A549 (cell line): ENCODE measurements at regions not wholly inside any gene's neighbourhood (a gene's known extent, or its start where the extent isn't known, plus 50 kb on each side); places are given as distances from the start of the nearest gene placed in this dataset.

Source experiments
- ATAC-seq, 2 experiments: fragments of 200-7000 bp in 1 of 2; fragments of >200 bp in 1 of 2; cut with Nextera tagmentation in 1 of 2; cut with Tn5 transposase in 1 of 2; 3 replicates each; pipeline versions ENCODE4 v1.8.0 to v1.9.1; 2018 to 2020; ENCODE audit warnings: mild to moderate bottlenecking in 1 of 2, moderate library complexity in 1 of 2
- CTCF ChIA-PET: fragments of 300-600 bp; sonication (Branson Sonifier 250); formaldehyde crosslinking; extraction: SDS; loops from one replicate; lab custom pipeline; 2021; ENCODE audit warnings: antibody characterized with exemption, inconsistent platforms; lab: Yijun Ruan, JAX
- POLR2A ChIA-PET: fragments of 350-600 bp; formaldehyde crosslinking; extraction: SDS; loops from one replicate; lab custom pipeline; 2021; ENCODE audit warnings: antibody characterized with exemption, inconsistent platforms; lab: Yijun Ruan, JAX
- DNase-seq, 2 experiments: peaks; one replicate each; pipeline versions ENCODE4 v3.0.0 to v3.0.0-alpha.2; 2011 to 2016; ENCODE audit warnings: low read depth in 1 of 2, low spot score in 1 of 2
- FAIRE-seq: peaks from 2 replicates; lab custom pipeline; 2011; peaks lifted over from hg19 to GRCh38; lab: Jason Lieb, UNC
- H3K27ac ChIP-seq, 2 experiments: fragments of >200 bp; sonication (Bioruptor Twin); formaldehyde crosslinking; 3 replicates each; pipeline ENCODE4 v1.5.1; 2016 to 2017
- H3K4me1 ChIP-seq: fragments of >200 bp; sonication (Bioruptor Twin); formaldehyde crosslinking; 3 replicates; pipeline ENCODE4 v1.6.1; 2016
- H3K4me2 ChIP-seq: fragments of >200 bp; sonication (Bioruptor Twin); formaldehyde crosslinking; 3 replicates; pipeline ENCODE4 v1.6.1; 2016
- H3K4me3 ChIP-seq: fragments of >200 bp; sonication (Bioruptor Twin); formaldehyde crosslinking; 3 replicates; pipeline ENCODE4 v1.5.1; 2016
- H3K9me3 ChIP-seq: fragments of >200 bp; sonication (Bioruptor Twin); formaldehyde crosslinking; 3 replicates; pipeline ENCODE4 v1.6.1; 2016
- ATOH8 ChIP-seq: fragments of 250-450 bp; sonication (Bioruptor Pico); IDR thresholded peaks from 2 replicates; pipeline ENCODE4 v1.5.0; 2020; ENCODE audit warnings: low read depth, mild to moderate bottlenecking, moderate library complexity
- BCL3 ChIP-seq: fragments of >200 bp; sonication (Bioruptor Twin); formaldehyde crosslinking; IDR thresholded peaks from 3 replicates; pipeline ENCODE4 v1.6.1; 2016
- BHLHE40 ChIP-seq: IDR thresholded peaks from 2 replicates; pipeline ENCODE4 v1.6.1; 2012; ENCODE audit warnings: low read depth, low read length, inconsistent platforms
- CHD2 ChIP-seq: fragments of 150-350 bp; IDR thresholded peaks from 2 replicates; pipeline ENCODE4 v1.6.1; 2014; ENCODE audit warnings: low read length; ENCODE audit not compliant: partially characterized antibody
- E2F6 ChIP-seq: IDR thresholded peaks from 2 replicates; pipeline ENCODE4 v1.6.1; 2012; ENCODE audit warnings: low read depth, borderline replicate concordance
- EHMT2 ChIP-seq: fragments of 200-600 bp; sonication (generic); IDR thresholded peaks from 2 replicates; pipeline ENCODE4 v1.6.1; 2016; ENCODE audit warnings: antibody characterized with exemption, low read depth, mild to moderate bottlenecking, moderate library complexity
- FOSB ChIP-seq: fragments of 250-450 bp; sonication (Bioruptor Pico); IDR thresholded peaks from 2 replicates; pipeline ENCODE4 v1.5.0; 2020; ENCODE audit warnings: mild to moderate bottlenecking, moderate library complexity
- FOSL2 ChIP-seq, 2 experiments: fragments of 450-650 bp in 1 of 2; fragments of >200 bp in 1 of 2; sonication (Bioruptor Twin) in 1 of 2; formaldehyde crosslinking; IDR thresholded peaks; 2 replicates each; pipeline versions ENCODE4 v1.5.0 to v1.6.1; 2016 to 2020; ENCODE audit warnings: mild to moderate bottlenecking in 1 of 2, moderate library complexity in 1 of 2
- FOXS1 ChIP-seq: fragments of 250-450 bp; sonication (Bioruptor Pico); IDR thresholded peaks from 2 replicates; pipeline ENCODE4 v1.5.0; 2020; ENCODE audit warnings: mild to moderate bottlenecking, moderate library complexity
- HDAC2 ChIP-seq: fragments of 200-600 bp; sonication (generic); IDR thresholded peaks from 2 replicates; pipeline ENCODE4 v1.6.1; 2016
- HEYL ChIP-seq: fragments of 250-450 bp; sonication (Bioruptor Pico); IDR thresholded peaks from 2 replicates; pipeline ENCODE4 v1.8.0; 2021; ENCODE audit warnings: mild to moderate bottlenecking, moderate library complexity
- HOXA7 ChIP-seq: fragments of 250-450 bp; sonication (Bioruptor Pico); IDR thresholded peaks from 2 replicates; pipeline ENCODE4 v1.5.0; 2020; ENCODE audit warnings: mild to moderate bottlenecking, moderate library complexity
- HOXB13 ChIP-seq: fragments of 250-450 bp; sonication (Bioruptor Pico); IDR thresholded peaks from 2 replicates; pipeline ENCODE4 v1.5.0; 2020; ENCODE audit warnings: low read depth, mild to moderate bottlenecking, moderate library complexity
- HOXB5 ChIP-seq: fragments of 250-450 bp; sonication (Bioruptor Pico); IDR thresholded peaks from 2 replicates; pipeline ENCODE4 v1.5.0; 2020; ENCODE audit warnings: mild to moderate bottlenecking, moderate library complexity
- JUNB ChIP-seq: fragments of >200 bp; sonication (Bioruptor Twin); formaldehyde crosslinking; IDR thresholded peaks from 2 replicates; pipeline ENCODE4 v1.6.1; 2016
- KDM1A ChIP-seq: fragments of 200-600 bp; sonication (generic); IDR thresholded peaks from 2 replicates; pipeline ENCODE4 v1.6.1; 2016; ENCODE audit warnings: low read depth, mild to moderate bottlenecking
- MAX ChIP-seq: IDR thresholded peaks from 2 replicates; pipeline ENCODE4 v1.6.1; 2012
- MAZ ChIP-seq: fragments of 150-350 bp; IDR thresholded peaks from 2 replicates; pipeline ENCODE4 v1.6.1; 2014; ENCODE audit warnings: antibody characterized with exemption, low read depth, low read length, borderline replicate concordance
- NPAS2 ChIP-seq: fragments of 250-450 bp; sonication (Bioruptor Pico); IDR thresholded peaks from 2 replicates; pipeline ENCODE4 v1.8.0; 2022; ENCODE audit warnings: mild to moderate bottlenecking, moderate library complexity, borderline replicate concordance
- NR3C1 ChIP-seq: fragments of >200 bp; sonication (Bioruptor Twin); formaldehyde crosslinking; IDR thresholded peaks from 3 replicates; pipeline ENCODE4 v1.6.1; 2017
- PHF8 ChIP-seq: fragments of 200-600 bp; sonication (generic); IDR thresholded peaks from 2 replicates; pipeline ENCODE4 v1.6.1; 2016; ENCODE audit warnings: low read depth, mild to moderate bottlenecking, antibody characterized with exemption, moderate library complexity, borderline replicate concordance
- POLR2A ChIP-seq: IDR thresholded peaks from 2 replicates; pipeline ENCODE4 v1.6.1; 2012; ENCODE audit warnings: mild to moderate bottlenecking, low read length
- POLR2AphosphoS2 ChIP-seq: conservative IDR thresholded peaks from 2 replicates; pipeline ENCODE4 v1.6.1; 2012; ENCODE audit warnings: low read length, improper control_type of control experiment, inconsistent platforms
- RAD21 ChIP-seq, 2 experiments: fragments of >200 bp in 1 of 2; sonication (Bioruptor Twin) in 1 of 2; formaldehyde crosslinking in 1 of 2; IDR thresholded peaks in 1 of 2; conservative IDR thresholded peaks in 1 of 2; 2 replicates in 1 of 2; 3 replicates in 1 of 2; pipeline ENCODE4 v1.6.1; 2012 to 2018; ENCODE audit warnings: inconsistent platforms in 1 of 2
- RARB ChIP-seq: fragments of 250-450 bp; sonication (Bioruptor Pico); IDR thresholded peaks from 2 replicates; pipeline ENCODE4 v1.8.0; 2021; ENCODE audit warnings: mild to moderate bottlenecking, moderate library complexity
- REST ChIP-seq: fragments of 200-600 bp; sonication (generic); IDR thresholded peaks from 2 replicates; pipeline ENCODE4 v1.6.1; 2016; ENCODE audit warnings: antibody characterized with exemption, mild to moderate bottlenecking, moderate library complexity
- RNF2 ChIP-seq: fragments of 200-600 bp; sonication (generic); IDR thresholded peaks from 2 replicates; pipeline ENCODE4 v1.6.1; 2016; ENCODE audit warnings: low read depth, mild to moderate bottlenecking, antibody characterized with exemption, moderate library complexity, borderline replicate concordance
- SREBF2 ChIP-seq: fragments of 450-650 bp; IDR thresholded peaks from 2 replicates; pipeline ENCODE4 v1.6.1; 2014; ENCODE audit warnings: mild to moderate bottlenecking, moderate library complexity
- TP53 ChIP-seq: fragments of 250-450 bp; sonication (Bioruptor Pico); IDR thresholded peaks from 2 replicates; pipeline ENCODE4 v1.5.0; 2021; ENCODE audit warnings: mild to moderate bottlenecking, moderate library complexity
- ZFP36 ChIP-seq: fragments of 450-650 bp; IDR thresholded peaks from 2 replicates; pipeline ENCODE4 v1.6.1; 2014; ENCODE audit warnings: borderline replicate concordance; ENCODE audit not compliant: partially characterized antibody
- ZSCAN20 ChIP-seq: fragments of 250-450 bp; sonication (Bioruptor Pico); IDR thresholded peaks from 2 replicates; pipeline ENCODE4 v1.8.0; 2022; ENCODE audit warnings: mild to moderate bottlenecking, moderate library complexity
- WGBS: methylation state at CpG from one replicate; pipeline ENCODE4 v1.1.6; 2017; ENCODE audit errors: missing lambda C conversion rate; 5-methylcytosine and 5-hydroxymethylcytosine counted together

GRCh38 chr2:217101972-217102371 is 242.1 kb upstream of the TNP1 start:
- Histone ChIP-seq H3K4me1 (peaks cover 32% of the 10 kb centered on the region), H3K27ac (no peak overlapping the region), H3K4me2 (no peak overlapping the region), H3K4me3 (no peak overlapping the region), H3K9me3 (no peaks in the 10 kb centered on the region)
- TF ChIP-seq TP53 (CRISPR knock-in tag) (no peak), NR3C1 (no peak), RARB (CRISPR knock-in tag) (no peak), BHLHE40 (no peak), HOXB5 (CRISPR knock-in tag) (no peak), PHF8 (no peak), POLR2AphosphoS2 (no peak), E2F6 (no peak), HDAC2 (no peak), REST (no peak), BCL3 (no peak), SREBF2 (no peak), POLR2A (no peak), CHD2 (no peak), RAD21 (conservative IDR thresholded peaks at IDR 0.05 in 1 of 2, IDR thresholded peaks at IDR 0.05 in 1 of 2) (no peak), MAZ (no peak), NPAS2 (CRISPR knock-in tag) (no peak), EHMT2 (no peak), RNF2 (no peak)
- CTCF ChIA-PET = no interaction called here
- WGBS = 94% methylated on average over 6 of the region's 6 CpGs
- DNase-seq (no peak), ATAC-seq (no peak), FAIRE-seq (no peak)
- POLR2A ChIA-PET = no interaction called here

- TF ChIP-seq HOXB13 (CRISPR knock-in tag) = no peak
- TF ChIP-seq POLR2A = no peak
- TF ChIP-seq FOXS1 (CRISPR knock-in tag) = no peak
- no peak for TF ChIP-seq HEYL (CRISPR knock-in tag)
- TF ChIP-seq FOSB (CRISPR knock-in tag) = no peak
- TF ChIP-seq BCL3 = no peak
- TF ChIP-seq ZSCAN20 (CRISPR knock-in tag) = no peak
- no peak for TF ChIP-seq FOSL2 (IDR thresholded peaks at IDR 0.05)
- no peak for TF ChIP-seq FOSL2 (CRISPR knock-in tag; IDR thresholded peaks at IDR 0.05)
- no peak for TF ChIP-seq HOXA7 (CRISPR knock-in tag)
- no peak for TF ChIP-seq PHF8
- no peak for TF ChIP-seq ATOH8 (CRISPR knock-in tag)
- no peak for TF ChIP-seq MAX
- TF ChIP-seq MAZ = no peak
- no peak for TF ChIP-seq KDM1A
- no peak for TF ChIP-seq ZFP36
- TF ChIP-seq JUNB = no peak
- TF ChIP-seq POLR2AphosphoS2 = no peak
- no peak for TF ChIP-seq CHD2
- CTCF ChIA-PET = no interaction called here
- DNase-seq (no peak), ATAC-seq (no peak), FAIRE-seq (no peak)
- Histone ChIP-seq H3K4me3 (no peak overlapping the region), H3K9me3 (no peaks in the 10 kb centered on the region), H3K4me1 (peaks cover 15% of the 10 kb centered on the region; the same call in 2 of the 3 replicates), H3K4me2 (no peak overlapping the region), H3K27ac (no peak overlapping the region)
- POLR2A ChIA-PET = no interaction called here
These were observed 239.7 kb upstream of the TNP1 start for GRCh38 chr2:217099561-217099960.
